Adrenal gland (tissue), 9 donors: ENCODE measurements at regions not wholly inside any gene's neighbourhood (a gene's known extent, or its start where the extent isn't known, plus 50 kb on each side); places are given as distances from the start of the nearest gene placed in this dataset.
"Not testable (repeated sequence)": the region's sequence is repeated elsewhere in the genome, so short reads cannot be mapped to it uniquely, and the experiment has no call there.

ENCODE experiments used
- DNase-seq, 7 donors: peaks; one replicate each; pipeline ENCODE4 v3.0.0-alpha.2; 2019 to 2020
- H3K27ac ChIP-seq, 5 donors: fragments of 200-600 bp; sonication (generic) in 4 of 5; 1 replicate in 3 of 5; 2 replicates in 2 of 5; pipeline versions ENCODE4 v1.5.1 to v1.8.0; 2016 to 2020; ENCODE audit warnings: mild to moderate bottlenecking in 1 of 5
- H3K27me3 ChIP-seq: fragments of 200-600 bp; 2 replicates; pipeline ENCODE4 v1.8.0; 2021
- H3K36me3 ChIP-seq, 2 donors: fragments of 200-600 bp; replicated peaks in 1 of 2; 1 replicate in 1 of 2; 2 replicates in 1 of 2; pipeline versions ENCODE4 v1.5.1 to v1.8.0; 2018 to 2022
- H3K4me1 ChIP-seq, 2 donors: fragments of 200-600 bp; replicated peaks in 1 of 2; 1 replicate in 1 of 2; 2 replicates in 1 of 2; pipeline versions ENCODE4 v1.5.1 to v1.8.0; 2018 to 2021
- H3K4me3 ChIP-seq, 4 donors: fragments of 200-600 bp; sonication (generic) in 3 of 4; one replicate each; pipeline ENCODE4 v1.5.1; 2016 to 2018
- H3K9me3 ChIP-seq, 3 donors: fragments of 200-600 bp; sonication (generic) in 1 of 3; replicated peaks in 1 of 3; 1 replicate in 2 of 3; 2 replicates in 1 of 3; pipeline versions ENCODE4 v1.5.1 to v1.8.0; 2016 to 2021
- POLR2A ChIP-seq, 2 donors: fragments of 450-650 bp; IDR thresholded peaks; one replicate each; pipeline ENCODE4 v1.6.1; 2017; ENCODE audit warnings: antibody characterized with exemption in 2 of 2, mild to moderate bottlenecking in 2 of 2, moderate library complexity in 1 of 2
- whole genome bisulfite sequencing, 4 donors: extraction: QIAGEN DNeasy Blood & Tissue Kit in 2 of 4; methylation state at CpG; one replicate each; pipeline versions ENCODE4 v1.1.5 to v1.1.7; 2013 to 2017; 5-methylcytosine and 5-hydroxymethylcytosine counted together
- intact Hi-C, 2 donors: fragments of 100-400 bp; cut with DNase I; formaldehyde crosslinking; loops; one replicate each; pipeline versions ENCODE4 v1.14.1 to v1.15.0; 2022 to 2023
- TF ChIP-seq, protein P1 (sequence below), 6 experiments: fragments of 450-650 bp in 4 of 6; fragments of 200-600 bp in 2 of 6; sonication (generic) in 1 of 6; IDR thresholded peaks; 1 replicate in 5 of 6; 2 replicates in 1 of 6; pipeline versions ENCODE4 v1.5.1 to v1.8.0; 2016 to 2021; ENCODE audit warnings: antibody characterized with exemption in 6 of 6, mild to moderate bottlenecking in 2 of 6, moderate library complexity in 1 of 6
- donor health status: healthy with polysubstance abuse.
- donor health status: Bipolar disorder and iron deficiency.
- donor health status: DM: yes; HTN: yes; CAD: no.
- donor health status: DM: no; HTN: no; CAD: no.
- donor health status: DM: no; HTN: no; CAD: no.

DNA sequence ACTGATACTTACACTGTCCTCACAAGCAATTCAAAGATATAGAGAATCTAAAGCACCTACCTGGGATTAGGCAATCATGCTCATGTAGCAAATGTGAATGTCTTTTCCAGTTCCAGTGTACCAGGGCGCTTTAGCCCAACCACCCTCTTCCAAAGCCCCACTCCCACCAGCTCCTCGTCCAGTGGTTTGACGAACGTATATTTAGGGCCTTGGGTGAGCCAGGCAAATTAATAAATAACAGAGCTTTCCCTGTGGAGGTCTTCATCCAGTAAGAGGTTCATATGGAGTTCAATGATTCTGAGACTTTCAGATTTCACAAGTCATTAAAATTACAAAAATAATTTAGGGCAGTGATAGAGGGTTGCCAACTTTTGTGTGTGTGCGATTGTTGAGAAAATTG lies 162.3 kb upstream of the C2CD4B start:
- intact Hi-C loops: no loop called here

DNA sequence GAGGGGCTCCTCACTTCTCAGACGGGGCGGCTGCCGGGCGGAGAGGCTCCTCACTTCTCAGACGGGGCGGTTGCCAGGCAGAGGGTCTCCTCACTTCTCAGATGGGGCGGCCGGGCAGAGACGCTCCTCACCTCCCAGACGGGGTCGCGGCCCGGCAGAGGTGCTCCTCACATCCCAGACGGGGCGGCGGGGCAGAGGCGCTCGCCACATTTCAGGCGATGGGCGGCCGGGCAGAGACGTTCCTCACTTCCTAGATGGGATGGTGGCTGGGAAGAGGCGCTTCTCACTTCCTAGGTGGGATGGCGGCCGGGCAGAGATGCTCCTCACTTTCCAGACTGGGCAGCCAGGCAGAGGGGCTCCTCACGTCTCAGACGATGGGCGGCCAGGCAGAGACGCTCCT lies 167.4 kb upstream of the C2CD4B start:
- H3K9me3 ChIP-seq, H3K4me1 ChIP-seq, H3K27me3 ChIP-seq, DNase-seq, intact Hi-C loops, H3K27ac ChIP-seq, H3K4me3 ChIP-seq, H3K36me3 ChIP-seq: not testable (repeated sequence)
- WGBS, 4 donors: 96 to 100% methylated on average over 5 to 15 of the region's 29 CpGs; no CpG with 5 or more reads in 2 of the 4 donors

More for the DNA sequence above, 162.3 kb upstream of the C2CD4B start:
- TF ChIP-seq, protein P1, sequence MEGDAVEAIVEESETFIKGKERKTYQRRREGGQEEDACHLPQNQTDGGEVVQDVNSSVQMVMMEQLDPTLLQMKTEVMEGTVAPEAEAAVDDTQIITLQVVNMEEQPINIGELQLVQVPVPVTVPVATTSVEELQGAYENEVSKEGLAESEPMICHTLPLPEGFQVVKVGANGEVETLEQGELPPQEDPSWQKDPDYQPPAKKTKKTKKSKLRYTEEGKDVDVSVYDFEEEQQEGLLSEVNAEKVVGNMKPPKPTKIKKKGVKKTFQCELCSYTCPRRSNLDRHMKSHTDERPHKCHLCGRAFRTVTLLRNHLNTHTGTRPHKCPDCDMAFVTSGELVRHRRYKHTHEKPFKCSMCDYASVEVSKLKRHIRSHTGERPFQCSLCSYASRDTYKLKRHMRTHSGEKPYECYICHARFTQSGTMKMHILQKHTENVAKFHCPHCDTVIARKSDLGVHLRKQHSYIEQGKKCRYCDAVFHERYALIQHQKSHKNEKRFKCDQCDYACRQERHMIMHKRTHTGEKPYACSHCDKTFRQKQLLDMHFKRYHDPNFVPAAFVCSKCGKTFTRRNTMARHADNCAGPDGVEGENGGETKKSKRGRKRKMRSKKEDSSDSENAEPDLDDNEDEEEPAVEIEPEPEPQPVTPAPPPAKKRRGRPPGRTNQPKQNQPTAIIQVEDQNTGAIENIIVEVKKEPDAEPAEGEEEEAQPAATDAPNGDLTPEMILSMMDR (IDR thresholded peaks at IDR 0.05): no peak
- no peak for TF ChIP-seq POLR2A (IDR thresholded peaks at IDR 0.05)
- Histone ChIP-seq H3K4me3 (no peak overlapping the region), H3K36me3 (no peaks in the 10 kb centered on the region), H3K27me3 (peaks cover 2% of the 10 kb centered on the region), H3K27ac (no peak overlapping the region), H3K4me1 (no peaks in the 10 kb centered on the region), H3K9me3 (no peaks in the 10 kb centered on the region)
- WGBS, 4 donors: 75 to 87% (median 82%) methylated on average over 5 of the region's 5 CpGs
- no peak for DNase-seq

DNA sequence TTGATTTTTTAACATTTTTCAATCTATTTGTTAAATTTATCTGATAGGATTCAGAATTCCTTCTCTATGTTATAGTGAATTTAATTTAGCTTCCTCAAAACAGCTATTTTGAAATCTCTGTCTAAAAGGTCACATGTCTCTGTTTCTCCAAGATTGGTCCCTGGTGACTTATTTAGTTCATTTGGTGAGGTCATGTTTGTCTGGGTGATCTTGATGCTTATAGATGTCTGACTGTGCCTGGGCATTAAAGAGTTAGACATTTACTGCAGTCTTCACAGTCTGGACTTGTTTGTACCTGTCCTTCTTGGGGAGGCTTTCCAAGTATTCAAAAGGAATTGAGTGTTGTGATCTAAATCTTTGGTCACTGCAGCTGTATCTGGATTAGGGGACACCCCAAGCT lies 169.5 kb upstream of the C2CD4B start:
- no peaks in the 10 kb centered on the region for H3K27me3 ChIP-seq
- H3K27ac ChIP-seq: no peak overlapping the region
- H3K4me3 ChIP-seq: no peak overlapping the region
- H3K9me3 ChIP-seq: no peaks in the 10 kb centered on the region
- no peaks in the 10 kb centered on the region for H3K36me3 ChIP-seq
- intact Hi-C loops: no loop called here
- no peaks in the 10 kb centered on the region for H3K4me1 ChIP-seq
- DNase-seq: no peak
- no peak for TF ChIP-seq POLR2A (IDR thresholded peaks at IDR 0.05)
- TF ChIP-seq, protein P1 (IDR thresholded peaks at IDR 0.05): no peak

DNA sequence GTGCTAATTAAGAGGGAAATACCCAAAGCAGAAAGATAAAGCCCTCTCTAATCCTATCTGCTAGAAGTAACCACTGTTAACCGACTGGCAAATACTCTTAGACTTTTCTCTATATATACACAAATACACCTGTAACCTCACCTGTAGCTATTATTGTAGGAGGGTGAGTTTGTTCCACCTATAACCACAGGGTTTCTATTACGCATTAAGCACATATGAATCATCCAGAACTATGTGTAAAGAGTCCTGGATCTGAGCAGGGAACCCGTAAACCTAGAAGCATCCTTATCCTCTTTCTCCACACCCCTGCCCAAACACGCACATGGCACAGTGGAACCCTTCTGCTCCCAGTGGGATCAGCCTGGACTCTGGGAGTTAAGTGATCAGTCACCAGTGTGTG lies 172.8 kb upstream of the C2CD4B start:
- no peak for DNase-seq
- no peak overlapping the region for H3K4me3 ChIP-seq
- H3K4me1 ChIP-seq: no peaks in the 10 kb centered on the region
- intact Hi-C loops: no loop called here
- TF ChIP-seq POLR2A (IDR thresholded peaks at IDR 0.05): no peak
- TF ChIP-seq, protein P1 (IDR thresholded peaks at IDR 0.05): no peak
- H3K27ac ChIP-seq: no peak overlapping the region
- no peaks in the 10 kb centered on the region for H3K36me3 ChIP-seq
- H3K27me3 ChIP-seq: no peaks in the 10 kb centered on the region
- H3K9me3 ChIP-seq: no peaks in the 10 kb centered on the region
- 83 to 90% (median 89%) methylated on average over 4 of the region's 4 CpGs for WGBS, 4 donors

DNA sequence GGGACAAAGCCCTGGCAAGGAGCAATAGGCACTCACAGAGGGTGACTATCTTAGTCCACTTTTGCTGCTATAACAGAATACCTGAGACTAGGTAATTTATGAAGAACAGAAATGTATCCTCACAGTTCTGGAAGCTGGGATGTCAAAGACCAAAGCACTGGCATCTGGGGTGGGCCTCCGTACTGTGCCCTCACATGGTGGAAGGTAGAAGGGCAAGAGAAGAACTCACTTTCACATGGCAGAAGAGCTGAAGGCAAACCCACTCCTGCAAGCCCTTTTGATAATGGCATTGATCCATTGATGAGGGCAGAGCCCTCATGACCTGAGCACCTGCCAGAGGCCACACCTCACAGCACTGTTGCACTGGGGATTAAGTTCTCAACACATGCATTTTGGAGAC lies 173.4 kb upstream of the C2CD4B start:
- WGBS, 4 donors: 50 to 86% (median 76%) methylated on average over 1 of the region's 1 CpG
- intact Hi-C loops: no loop called here
- Histone ChIP-seq H3K4me1 (no peaks in the 10 kb centered on the region), H3K9me3 (no peaks in the 10 kb centered on the region), H3K36me3 (no peaks in the 10 kb centered on the region), H3K27ac (no peak overlapping the region), H3K27me3 (no peaks in the 10 kb centered on the region), H3K4me3 (no peak overlapping the region)
- no peak for DNase-seq
- TF ChIP-seq POLR2A (IDR thresholded peaks at IDR 0.05): no peak
- TF ChIP-seq, protein P1 (IDR thresholded peaks at IDR 0.05): no peak
